Left forelimb (tissue), 1 donor: ENCODE measurements at regions not wholly inside any gene's neighbourhood (a gene's known extent, or its start where the extent isn't known, plus 50 kb on each side); places are given as distances from the start of the nearest gene placed in this dataset.

Experiments used
- DNase-seq: peaks from one replicate; pipeline ENCODE4 v3.0.0-alpha.2; 2018; ENCODE audit warnings: low spot score

DNA sequence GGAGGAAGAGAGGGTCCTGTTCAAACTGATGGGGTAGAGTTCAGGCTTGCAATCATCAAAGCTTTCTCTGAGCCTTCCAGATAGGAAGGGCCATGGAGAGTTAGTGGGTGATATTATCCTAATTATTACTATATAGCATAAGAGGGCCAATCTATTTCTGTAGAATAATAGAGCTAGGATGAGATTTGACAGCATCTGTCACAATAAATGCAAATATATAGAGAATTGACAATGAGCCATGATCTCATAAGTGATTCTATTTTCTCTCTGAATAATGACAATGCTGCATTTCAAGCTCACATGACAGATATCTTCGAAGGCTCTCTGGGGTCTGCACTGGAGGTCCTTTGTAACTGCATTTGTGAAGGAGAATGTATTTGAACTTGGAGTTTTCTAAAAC lies 521.9 kb upstream of the CELF4 start:
- DNase-seq = no peak

- DNase-seq = no peak
Observed at GRCh38 chr18:38081516-38081915, 515.9 kb upstream of the CELF4 start.

DNA sequence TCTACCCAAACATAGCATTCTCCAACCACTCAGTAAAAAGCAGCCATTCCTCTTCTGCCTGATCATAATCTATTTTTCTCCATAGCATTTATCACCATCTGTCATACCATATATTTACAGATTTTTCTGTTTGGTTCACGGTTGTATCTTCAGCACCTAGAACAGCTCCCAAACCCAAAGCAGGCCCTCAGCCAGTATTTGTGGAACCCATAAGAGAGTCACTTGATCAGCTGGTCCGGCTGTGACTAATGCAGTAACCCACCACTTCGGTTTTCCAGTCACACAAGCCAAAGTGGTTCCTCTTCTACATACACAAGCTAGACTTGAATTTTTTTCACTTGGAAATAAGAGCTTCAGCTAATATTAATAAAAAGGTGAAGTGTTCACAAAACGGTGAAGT lies 511.6 kb upstream of the CELF4 start:
- no peak for DNase-seq

DNA sequence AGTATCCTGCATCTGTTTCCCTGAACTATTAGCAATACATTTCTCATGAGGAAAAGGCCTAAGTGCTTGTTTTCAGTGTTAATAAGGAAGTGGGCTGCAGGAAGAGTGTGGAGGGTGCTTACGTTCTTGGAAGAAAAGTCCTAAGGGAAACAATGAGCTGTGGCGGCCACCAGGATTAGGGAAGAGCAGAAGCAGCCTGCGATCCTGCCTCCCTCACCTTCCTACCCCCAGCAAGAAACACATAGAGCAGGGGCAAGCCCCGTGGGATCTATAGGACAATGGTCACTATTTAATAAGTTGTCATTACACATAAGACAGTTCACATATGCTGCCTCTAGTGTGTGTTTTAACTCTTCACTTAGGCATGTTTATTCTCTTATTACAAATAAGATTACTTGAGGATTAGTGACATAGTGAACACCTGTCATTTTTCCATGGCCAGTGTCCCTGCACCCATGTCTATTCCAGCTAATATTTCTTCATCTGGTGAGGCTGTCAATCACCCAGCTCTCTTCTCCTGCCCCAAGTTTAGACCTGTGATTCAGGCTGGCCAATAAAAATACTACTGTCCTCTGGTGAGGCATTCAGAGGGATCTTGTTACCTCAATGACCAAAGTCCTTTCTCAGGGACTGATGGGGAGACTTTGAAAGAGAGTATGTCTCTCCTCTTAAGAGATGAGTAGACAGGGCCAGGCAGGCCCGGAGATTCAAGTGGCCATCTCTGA lies 510.9 kb upstream of the CELF4 start:
- DNase-seq = no peak

- no peak for DNase-seq
Observed at GRCh38 chr18:38074298-38074876, 508.8 kb upstream of the CELF4 start.

GRCh38 chr18:38067821-38068220 lies 502.2 kb upstream of the CELF4 start:
- no peak for DNase-seq

DNA sequence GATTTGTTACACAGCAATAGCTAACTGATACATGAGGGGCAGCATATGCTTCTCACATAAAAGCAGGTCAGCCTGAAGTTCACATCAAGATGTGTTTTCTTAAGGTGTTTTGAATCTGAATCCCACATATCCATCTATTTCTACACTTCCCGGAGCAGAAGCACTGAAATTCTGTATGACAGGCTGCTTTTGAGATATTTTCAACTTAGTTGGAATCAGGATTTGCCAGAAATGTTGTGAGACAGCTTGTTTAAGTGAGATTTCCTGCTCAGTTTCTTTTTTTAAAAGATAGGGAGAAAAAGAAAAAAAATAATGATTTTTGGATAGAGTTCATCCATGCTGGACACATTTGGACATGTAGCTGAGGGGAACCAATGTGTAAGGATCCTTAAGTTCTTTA lies 501.5 kb upstream of the CELF4 start:
- DNase-seq = no peak

DNA sequence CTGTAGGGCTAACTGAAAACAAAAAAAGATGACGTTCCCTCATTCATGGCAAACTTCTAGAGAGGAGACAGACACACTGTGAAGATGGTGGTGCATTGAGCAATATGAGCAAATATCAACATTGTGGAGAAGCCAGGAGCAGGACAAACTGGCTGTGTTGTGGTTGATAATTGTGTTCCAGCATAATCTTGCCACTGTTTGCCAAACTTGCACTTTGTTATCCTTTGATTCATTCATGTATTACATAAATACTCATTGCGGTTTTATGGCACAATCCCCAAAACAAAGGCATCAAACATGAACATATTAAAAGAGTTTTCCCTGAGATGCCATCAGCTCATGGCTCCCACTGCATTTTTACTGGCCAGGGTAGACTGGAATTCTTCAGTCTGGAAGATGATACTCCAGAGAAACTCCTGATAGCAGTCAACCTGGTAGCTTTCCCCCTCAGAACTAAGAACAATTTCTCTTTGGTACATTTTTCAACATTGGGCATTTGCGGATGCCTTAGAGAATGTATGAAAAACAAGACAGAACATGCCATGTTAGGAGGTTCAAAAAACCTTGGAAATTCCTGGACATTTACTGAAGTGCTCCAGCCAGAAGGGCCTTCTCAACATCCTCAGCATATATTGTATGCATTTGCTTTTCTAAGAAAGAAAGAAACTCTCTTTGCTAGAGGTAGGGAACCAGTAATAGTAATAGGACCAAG lies 487.4 kb upstream of the CELF4 start:
- no peak for DNase-seq

GRCh38 chr18:38047820-38048219 lies 482.2 kb upstream of the CELF4 start:
- no peak for DNase-seq

DNA sequence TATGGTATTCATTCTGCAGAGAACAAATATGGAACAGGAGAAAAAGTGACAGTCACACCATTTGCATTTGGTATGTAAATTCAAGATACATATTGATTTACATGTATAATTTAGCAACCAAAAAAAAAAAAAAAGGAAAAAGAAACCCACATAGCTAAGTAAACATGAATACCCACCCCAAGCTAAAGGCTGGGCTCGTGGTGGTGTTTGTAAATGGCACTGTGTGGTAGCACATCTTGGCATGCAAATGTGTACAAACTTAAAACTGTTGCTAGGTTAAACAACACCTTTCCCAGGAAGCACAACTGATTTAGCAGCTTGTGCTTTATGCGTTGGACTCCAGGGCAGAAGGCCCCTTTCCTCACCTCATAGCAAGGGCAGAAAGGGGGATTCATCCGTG lies 481.1 kb upstream of the CELF4 start:
- no peak for DNase-seq

DNA sequence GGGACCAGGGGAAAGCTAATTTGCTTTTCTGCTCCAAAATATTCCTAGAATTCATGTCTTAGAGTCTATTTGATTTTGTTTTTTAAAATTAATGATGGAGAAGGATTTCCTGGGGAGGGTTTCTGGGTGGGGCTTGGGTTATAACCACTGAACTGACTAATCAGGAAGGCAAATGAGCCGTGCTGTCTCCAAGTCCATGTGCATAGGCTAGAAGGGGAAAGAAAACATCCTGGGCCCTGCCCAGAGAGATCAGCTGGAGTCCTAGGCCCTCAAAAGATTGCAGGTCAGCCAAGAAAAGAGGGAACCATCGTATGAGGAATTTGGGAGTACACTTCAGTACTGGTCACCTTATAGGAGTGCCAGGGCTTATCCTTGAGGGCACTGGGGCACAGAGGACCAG lies 480.2 kb upstream of the CELF4 start:
- no peak for DNase-seq

GRCh38 chr18:38042211-38042890 lies 476.8 kb upstream of the CELF4 start:
- DNase-seq = no peak

GRCh38 chr18:38038242-38038641 lies 472.6 kb upstream of the CELF4 start:
- DNase-seq = no peak

- DNase-seq = no peak
Observed at GRCh38 chr18:38035193-38035592, 469.6 kb upstream of the CELF4 start.

DNA sequence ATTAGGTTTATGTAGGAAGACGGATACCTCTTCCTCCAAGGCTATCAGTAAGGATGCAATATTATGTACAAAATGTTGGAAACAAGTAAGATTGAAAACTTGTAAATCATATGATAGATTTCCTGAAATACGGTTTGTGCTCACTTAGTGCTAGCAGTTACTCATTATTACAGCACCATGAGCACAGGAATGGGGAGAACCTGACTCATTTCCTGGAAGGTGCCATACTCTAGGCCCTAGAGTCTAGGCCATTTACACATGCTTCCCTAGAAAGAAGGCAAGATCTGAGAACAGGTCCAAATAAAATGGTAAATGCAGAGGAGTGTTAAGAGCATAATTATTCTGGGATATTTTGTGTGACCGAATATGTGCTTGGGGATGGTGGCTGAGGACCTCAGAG lies 467.7 kb upstream of the CELF4 start:
- DNase-seq = no peak

DNA sequence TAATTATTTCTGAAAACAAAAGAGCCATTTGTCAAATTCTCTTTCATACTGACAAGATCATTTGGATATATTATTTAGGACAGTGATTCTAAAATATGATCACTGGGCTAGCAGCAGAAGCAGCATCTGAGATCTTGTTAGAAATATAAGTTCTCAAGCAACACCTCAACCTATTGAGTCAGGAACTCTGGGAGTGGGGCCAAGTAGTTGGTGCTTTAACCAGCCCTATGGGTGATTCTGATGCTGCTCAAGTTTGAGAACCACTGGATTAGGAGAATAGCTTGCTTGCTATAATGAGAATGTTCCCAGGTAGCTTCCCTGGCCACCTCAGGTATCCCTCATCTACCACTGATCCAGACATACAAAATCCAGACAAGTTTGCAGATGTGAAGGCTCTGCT lies 466.9 kb upstream of the CELF4 start:
- no peak for DNase-seq

DNA sequence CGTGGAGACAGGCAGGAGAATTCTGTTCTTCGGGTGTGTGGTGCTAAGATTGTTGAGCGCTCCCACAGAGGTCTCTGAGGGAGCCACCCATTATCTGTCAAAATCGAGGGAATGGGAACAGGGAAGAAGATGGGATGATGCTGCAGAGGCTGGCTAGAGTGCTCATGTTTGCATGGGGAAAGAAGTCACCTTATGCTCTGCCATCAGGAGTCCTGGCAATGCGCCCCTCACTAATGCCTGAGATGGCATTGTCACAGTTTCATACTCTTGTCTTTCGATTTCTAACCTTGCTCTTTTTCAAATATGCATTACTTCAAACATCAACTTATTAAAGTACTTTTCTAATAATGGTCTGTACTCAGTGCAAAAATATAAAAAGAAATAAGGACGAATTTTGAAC lies 463.3 kb upstream of the CELF4 start:
- DNase-seq = no peak

GRCh38 chr18:38025433-38026038 lies 459.9 kb upstream of the CELF4 start:
- no peak for DNase-seq

DNA sequence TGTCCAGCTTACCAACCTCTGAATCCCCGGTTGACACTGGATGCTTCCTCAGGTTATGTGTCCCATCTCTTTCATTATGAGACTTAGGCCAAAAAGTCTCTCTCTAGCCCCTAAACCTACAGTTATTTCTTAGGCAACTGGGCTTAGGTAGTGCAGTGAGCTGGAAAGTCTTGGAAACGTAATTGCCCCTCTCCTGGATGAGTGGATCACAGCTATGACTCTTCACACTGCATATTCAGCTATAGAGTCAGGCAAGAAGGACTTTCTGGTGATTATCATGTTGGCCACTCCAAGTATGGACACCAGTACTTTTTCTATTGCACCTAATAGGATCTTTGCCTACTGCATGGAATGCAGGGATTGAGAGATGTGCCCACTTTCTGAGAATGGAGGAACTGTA lies 458.3 kb upstream of the CELF4 start:
- DNase-seq = no peak

- no peak for DNase-seq
Observed at GRCh38 chr18:38022234-38022633, 456.6 kb upstream of the CELF4 start.

DNA sequence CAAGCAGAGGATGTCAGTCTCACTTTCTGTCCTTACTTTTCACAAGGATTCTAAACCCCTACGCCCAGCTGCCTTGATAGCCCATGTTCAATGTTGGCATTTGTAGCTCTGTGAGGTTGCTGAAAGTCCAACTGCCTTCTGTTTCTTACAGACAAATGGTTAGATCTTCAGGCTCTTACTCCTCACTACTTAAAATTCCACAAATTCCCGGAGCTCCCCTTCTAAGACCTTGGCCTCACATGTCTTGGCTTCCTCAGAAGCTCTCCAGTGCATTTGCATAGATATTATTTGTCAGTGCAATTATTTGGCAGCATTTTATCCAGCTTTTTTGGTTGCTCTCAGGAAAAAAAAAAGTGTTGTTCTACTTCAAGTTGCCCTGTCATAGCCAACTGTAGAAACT lies 453.7 kb upstream of the CELF4 start:
- no peak for DNase-seq
